BLaER1 treated with 17β-estradiol and CSF1 and Interleukin-3, amounts not matched to agents 10 nM and 100 nM (cell line): ENCODE measurements at regions not wholly inside any gene's neighbourhood (a gene's known extent, or its start where the extent isn't known, plus 50 kb on each side); places are given as distances from the start of the nearest gene placed in this dataset.

ENCODE experiments used
- H3K27ac ChIP-seq, 11 experiments: shearing (Covaris generic); formaldehyde crosslinking; 2 replicates each; pipeline ENCODE4 v1.8.1; 2022
- H3K27me3 ChIP-seq, 11 experiments: shearing (Covaris generic); formaldehyde crosslinking; 2 replicates each; pipeline ENCODE4 v1.8.1; 2022
- H3K36me3 ChIP-seq, 11 experiments: shearing (Covaris generic); formaldehyde crosslinking; 2 replicates each; pipeline ENCODE4 v1.8.1; 2022
- H3K4me1 ChIP-seq, 10 experiments: shearing (Covaris generic); formaldehyde crosslinking; 2 replicates each; pipeline ENCODE4 v1.8.1; 2022
- H3K4me2 ChIP-seq, 11 experiments: shearing (Covaris generic); formaldehyde crosslinking; 2 replicates each; pipeline ENCODE4 v1.8.1; 2022
- H3K4me3 ChIP-seq, 10 experiments: shearing (Covaris generic); formaldehyde crosslinking; 2 replicates each; pipeline ENCODE4 v1.8.1; 2022
- H3K9ac ChIP-seq, 11 experiments: shearing (Covaris generic); formaldehyde crosslinking; 2 replicates each; pipeline ENCODE4 v1.8.1; 2022
- H3K9me3 ChIP-seq, 11 experiments: shearing (Covaris generic); formaldehyde crosslinking; replicated peaks in 1 of 11; 2 replicates each; pipeline ENCODE4 v1.8.1; 2022
- H4K20me1 ChIP-seq, 11 experiments: shearing (Covaris generic); formaldehyde crosslinking; 2 replicates each; pipeline ENCODE4 v1.8.1; 2022
- Cebpa-rat ChIP-seq, 11 experiments: shearing (Covaris generic); IDR thresholded peaks; 2 replicates each; pipeline ENCODE4 v1.8.1; 2022

DNA sequence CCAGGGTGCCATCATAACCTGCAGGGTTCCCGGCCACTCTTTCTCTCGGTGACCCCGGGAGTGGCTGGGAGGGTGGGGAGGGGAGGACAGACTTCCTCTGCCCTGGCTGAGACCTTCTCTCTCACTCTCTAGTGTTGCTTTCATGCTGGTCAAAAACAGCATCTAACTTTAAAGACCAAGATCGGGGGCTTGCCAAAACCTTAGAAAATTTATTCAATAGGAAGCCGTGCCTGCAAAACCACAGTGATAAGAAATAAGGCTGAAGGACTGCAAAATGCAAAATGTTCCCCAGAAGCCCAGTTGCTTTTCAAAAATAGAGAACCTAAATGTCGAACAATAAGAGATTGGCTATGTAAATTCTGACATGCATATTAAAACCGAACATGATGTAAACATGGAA, 344.0 kb downstream of the FOXL1 start:
- no peak for TF ChIP-seq Cebpa-rat (IDR thresholded peaks at IDR 0.05)
- Histone ChIP-seq H3K36me3 (no peaks in the 10 kb centered on the region), H3K27ac (no peak overlapping the region), H3K9me3 (peaks cover 9 to 24% (median 15%) of the 10 kb centered on the region in 11 experiments; a peak in 20 of 22 replicates), H3K9ac (no peak overlapping the region), H3K4me3 (no peak overlapping the region), H4K20me1 (0 out of 22 replicates have a peak, but pooled peaks cover 0 to 6% (median 0%) of the 10 kb centered on the region in 11 experiments), H3K27me3 (peaks cover 0 to 9% (median 0%) of the 10 kb centered on the region in 11 experiments; a peak in 7 of 22 replicates), H3K4me1 (peaks cover 0 to 3% (median 0%) of the 10 kb centered on the region in 10 experiments; a peak in 1 of 20 replicates), H3K4me2 (no peak overlapping the region)

DNA sequence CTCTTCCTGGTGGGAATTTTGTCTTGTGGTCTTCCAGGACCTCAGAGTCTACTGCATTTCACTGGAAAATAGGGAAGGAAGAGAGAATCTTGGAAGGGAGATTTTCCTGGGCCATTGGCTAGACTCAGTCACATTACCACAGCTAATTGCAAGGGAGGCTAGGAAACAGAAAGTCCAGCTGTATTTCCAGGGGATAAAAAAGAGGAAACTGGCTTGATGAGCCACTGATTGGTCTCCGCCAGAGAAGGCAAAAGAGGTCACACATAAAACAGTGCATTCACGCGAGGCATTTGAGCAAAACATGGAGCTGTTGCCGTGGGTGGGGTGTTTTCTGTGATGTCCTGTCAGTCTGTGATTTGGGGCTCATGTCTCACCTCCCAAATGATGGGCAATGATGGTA, 345.3 kb downstream of the FOXL1 start:
- TF ChIP-seq Cebpa-rat (IDR thresholded peaks at IDR 0.05), result no peak

DNA sequence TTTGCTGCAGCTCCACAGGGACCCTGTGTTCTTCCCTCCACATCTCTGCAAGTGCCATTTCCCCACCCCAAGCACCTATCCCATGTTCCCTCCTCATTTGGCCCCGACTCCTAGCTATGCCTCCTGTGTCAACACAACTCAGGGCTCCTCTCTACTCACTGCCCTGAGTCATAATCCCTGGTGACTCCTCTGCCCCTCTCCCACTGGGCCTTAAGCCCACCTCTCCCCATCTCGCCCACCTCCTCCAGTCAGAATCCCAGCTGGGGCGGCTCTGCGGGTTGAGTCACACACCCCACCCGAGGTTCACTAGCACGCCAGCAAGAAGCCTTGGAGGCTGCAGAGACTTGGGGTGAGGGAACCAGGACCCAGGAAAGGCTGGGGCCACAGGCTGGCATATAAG, 346.2 kb downstream of the FOXL1 start:
- Histone ChIP-seq H3K4me3 (no peak overlapping the region), H3K27ac (no peak overlapping the region), H3K4me1 (peaks cover 0 to 3% (median 0%) of the 10 kb centered on the region in 10 experiments; a peak in 1 of 20 replicates), H3K9ac (no peak overlapping the region), H3K36me3 (no peaks in the 10 kb centered on the region), H3K4me2 (no peak overlapping the region), H3K9me3 (peaks cover 9 to 24% (median 15%) of the 10 kb centered on the region in 11 experiments; a peak in 20 of 22 replicates), H3K27me3 (peaks cover 16 to 28% (median 19%) of the 10 kb centered on the region in 11 experiments), H4K20me1 (0 out of 22 replicates have a peak, but pooled peaks cover 0 to 6% (median 0%) of the 10 kb centered on the region in 11 experiments)
- TF ChIP-seq Cebpa-rat (IDR thresholded peaks at IDR 0.05), result no peak

More for the DNA sequence above, 345.3 kb downstream of the FOXL1 start:
- H3K36me3 ChIP-seq, result no peaks in the 10 kb centered on the region
- peaks cover 0 to 3% (median 0%) of the 10 kb centered on the region in 10 experiments; a peak in 1 of 20 replicates for H3K4me1 ChIP-seq
- peaks cover 9 to 24% (median 15%) of the 10 kb centered on the region in 11 experiments; a peak in 20 of 22 replicates for H3K9me3 ChIP-seq
- H3K9ac ChIP-seq, result no peak overlapping the region
- H3K27ac ChIP-seq, result no peak overlapping the region
- H3K4me3 ChIP-seq, result no peak overlapping the region
- 0 out of 22 replicates have a peak, but pooled peaks cover 0 to 6% (median 0%) of the 10 kb centered on the region in 11 experiments for H4K20me1 ChIP-seq
- 0 out of 22 replicates have a peak overlapping the region, but pooled peaks of 1 of the 11 experiments have one; percentile 23 for H3K4me2 ChIP-seq
- peaks cover 7 to 20% (median 10%) of the 10 kb centered on the region in 11 experiments for H3K27me3 ChIP-seq

DNA sequence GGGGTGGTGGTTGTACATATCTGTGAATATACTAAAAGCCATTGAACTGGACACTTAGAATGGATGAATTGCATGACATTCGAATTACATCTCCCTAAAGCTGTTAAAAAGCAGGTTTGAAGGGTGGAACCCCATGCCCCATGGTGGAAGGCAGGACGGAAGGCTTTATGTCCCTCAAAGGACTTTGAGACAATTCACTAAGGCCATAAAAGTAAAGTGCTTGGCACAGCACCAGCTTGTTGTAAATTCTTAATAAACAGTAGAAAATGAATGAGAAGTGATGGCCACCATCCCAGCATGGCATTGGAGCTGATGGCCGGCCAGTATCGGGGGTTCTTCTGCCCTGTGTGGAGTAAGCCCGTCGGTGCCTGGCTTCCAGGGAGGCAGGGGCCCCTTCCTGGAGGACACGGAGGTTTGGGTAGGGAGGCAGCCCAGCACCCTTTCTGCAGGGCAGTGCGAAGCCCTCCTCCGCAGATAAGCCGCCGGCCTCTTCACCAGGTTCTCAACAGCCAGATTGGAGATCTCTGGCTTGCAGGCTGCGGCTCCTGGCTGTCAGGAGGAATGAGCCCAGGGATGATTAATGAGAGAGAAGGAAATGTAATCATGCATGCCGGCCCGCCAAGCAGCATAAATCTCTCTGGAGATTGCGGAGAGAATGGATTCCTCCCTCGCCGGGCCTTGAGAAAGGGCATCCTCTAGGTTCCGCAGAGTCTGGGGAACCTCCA, 346.9 kb downstream of the FOXL1 start:
- Histone ChIP-seq H3K4me2 (no peak overlapping the region), H4K20me1 (0 out of 22 replicates have a peak, but pooled peaks cover 0 to 6% (median 0%) of the 10 kb centered on the region in 11 experiments), H3K27me3 (peaks cover 23 to 35% (median 26%) of the 10 kb centered on the region in 11 experiments), H3K9ac (no peak overlapping the region), H3K9me3 (peaks cover 9 to 19% (median 14%) of the 10 kb centered on the region in 11 experiments; a peak in 20 of 22 replicates), H3K4me3 (no peak overlapping the region), H3K36me3 (no peaks in the 10 kb centered on the region), H3K4me1 (peaks cover 0 to 3% (median 0%) of the 10 kb centered on the region in 10 experiments; a peak in 1 of 20 replicates), H3K27ac (no peak overlapping the region)
- no peak for TF ChIP-seq Cebpa-rat (IDR thresholded peaks at IDR 0.05)

DNA sequence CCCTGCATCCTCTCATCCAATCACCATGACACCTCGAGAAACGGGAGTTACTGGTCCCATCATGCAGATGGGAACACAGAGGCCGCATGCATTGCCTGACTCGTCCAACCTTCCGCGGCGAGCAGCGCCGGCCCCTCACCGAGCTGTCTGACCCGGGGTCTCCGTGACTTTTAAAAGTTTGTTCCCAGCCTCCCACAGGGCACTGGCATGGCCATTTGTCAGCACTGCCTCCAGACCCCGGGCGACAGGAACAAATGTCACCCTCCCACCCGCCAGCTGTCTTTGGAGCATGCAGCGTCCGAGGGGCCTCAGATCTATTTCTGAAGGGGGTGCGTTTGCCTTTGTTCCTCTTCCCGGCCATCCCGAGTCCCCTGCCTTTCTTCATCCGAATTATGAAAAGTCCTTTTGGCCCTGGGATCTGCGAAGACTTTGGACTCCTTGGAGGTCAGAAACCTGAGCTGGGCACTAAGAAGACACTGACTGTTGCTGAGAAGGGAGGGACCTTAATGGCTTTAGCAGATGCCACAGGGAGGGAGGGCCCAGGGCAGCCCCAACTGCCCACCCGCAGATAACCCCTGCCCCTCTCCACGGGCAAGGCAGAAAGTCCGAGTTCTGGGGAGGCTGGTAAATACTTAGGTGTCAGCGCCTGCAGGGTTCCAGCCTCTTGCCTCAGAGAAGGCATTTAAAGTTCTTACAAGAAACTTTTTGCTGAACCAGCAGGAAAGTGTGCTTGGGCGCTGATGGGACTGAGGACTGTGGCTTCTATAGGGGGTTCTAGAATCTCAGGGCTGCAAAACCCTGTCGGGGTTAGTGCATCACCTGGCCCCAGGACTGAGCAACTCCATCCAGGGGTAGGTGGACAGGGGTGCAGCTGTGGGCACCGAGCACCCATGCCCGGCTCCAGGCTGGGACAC, 348.1 kb downstream of the FOXL1 start:
- no peak for TF ChIP-seq Cebpa-rat (IDR thresholded peaks at IDR 0.05)
- H3K36me3 ChIP-seq, result no peaks in the 10 kb centered on the region
- no peak overlapping the region for H3K4me2 ChIP-seq
- no peak overlapping the region for H3K4me3 ChIP-seq
- H3K4me1 ChIP-seq, result peaks cover 0 to 3% (median 0%) of the 10 kb centered on the region in 10 experiments; a peak in 1 of 20 replicates
- H4K20me1 ChIP-seq, result 0 out of 22 replicates have a peak, but pooled peaks cover 0 to 6% (median 0%) of the 10 kb centered on the region in 11 experiments
- no peak overlapping the region for H3K27ac ChIP-seq
- peaks cover 26 to 40% (median 30%) of the 10 kb centered on the region in 11 experiments for H3K27me3 ChIP-seq
- H3K9ac ChIP-seq, result no peak overlapping the region
- H3K9me3 ChIP-seq, result peaks cover 2 to 7% (median 2%) of the 10 kb centered on the region in 11 experiments; a peak in 20 of 22 replicates

DNA sequence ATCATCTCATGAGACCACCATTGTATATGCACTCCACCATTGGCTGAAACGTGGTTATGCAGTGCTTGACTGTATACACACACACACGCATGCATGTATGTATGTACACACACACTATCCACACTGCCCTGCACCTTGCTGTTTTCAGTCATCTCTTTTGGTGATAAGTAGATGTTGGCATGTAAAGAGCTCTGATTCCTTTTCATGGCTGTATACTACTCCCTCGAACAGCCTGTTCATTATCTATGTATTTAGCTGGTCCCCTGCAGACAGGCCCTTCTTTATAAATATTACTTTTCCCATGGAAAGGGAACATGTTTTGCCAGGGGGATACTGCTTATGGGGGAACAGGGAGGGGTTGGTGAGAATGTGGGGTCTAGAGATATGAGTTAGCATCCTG, 349.4 kb downstream of the FOXL1 start:
- Histone ChIP-seq H4K20me1 (0 out of 22 replicates have a peak, but pooled peaks cover 0 to 6% (median 0%) of the 10 kb centered on the region in 11 experiments), H3K9me3 (no peaks in the 10 kb centered on the region), H3K36me3 (no peaks in the 10 kb centered on the region), H3K9ac (no peak overlapping the region), H3K4me3 (no peak overlapping the region), H3K4me2 (no peak overlapping the region), H3K27me3 (peaks cover 26 to 40% (median 30%) of the 10 kb centered on the region in 11 experiments), H3K27ac (no peak overlapping the region), H3K4me1 (peaks cover 0 to 3% (median 0%) of the 10 kb centered on the region in 10 experiments; a peak in 1 of 20 replicates)
- TF ChIP-seq Cebpa-rat (IDR thresholded peaks at IDR 0.05), result no peak

DNA sequence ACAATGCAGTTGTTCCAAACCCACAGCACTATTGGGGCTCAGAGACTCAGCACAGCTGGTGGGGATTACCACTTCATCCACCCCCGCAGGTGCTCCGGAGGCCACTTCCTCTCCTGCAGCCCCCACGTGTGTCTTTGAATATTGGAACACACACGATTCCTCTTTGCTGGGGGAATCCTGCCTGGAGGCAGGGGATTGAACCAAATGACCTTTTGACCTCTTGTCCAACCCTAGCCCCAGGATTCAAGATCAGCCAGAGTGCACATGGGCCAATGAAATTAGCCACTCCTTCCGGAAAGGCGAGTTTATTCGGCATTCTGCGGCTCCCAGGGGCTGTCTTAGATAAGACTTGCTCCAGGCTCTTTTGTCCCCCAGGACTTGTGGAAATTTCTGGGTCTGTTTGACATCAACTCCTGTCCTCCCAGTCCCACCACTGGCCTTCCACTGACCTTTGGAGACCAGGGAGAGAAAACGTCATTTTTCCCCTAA, 350.2 kb downstream of the FOXL1 start:
- Histone ChIP-seq H3K27me3 (peaks cover 26 to 40% (median 30%) of the 10 kb centered on the region in 11 experiments), H3K4me2 (no peak overlapping the region; a peak in 1 of 22 replicates), H3K27ac (no peak overlapping the region), H3K9me3 (no peaks in the 10 kb centered on the region), H3K9ac (no peak overlapping the region), H3K36me3 (no peaks in the 10 kb centered on the region), H3K4me3 (no peak overlapping the region), H3K4me1 (peaks cover 0 to 3% (median 0%) of the 10 kb centered on the region in 10 experiments; a peak in 1 of 20 replicates), H4K20me1 (0 out of 22 replicates have a peak, but pooled peaks cover 0 to 6% (median 0%) of the 10 kb centered on the region in 11 experiments)
- no peak for TF ChIP-seq Cebpa-rat (IDR thresholded peaks at IDR 0.05)
